ENCODE measurements at regions not wholly inside any gene's neighbourhood (a gene's known extent, or its start where the extent isn't known, plus 50 kb on each side); places are given as distances from the start of the nearest gene placed in this dataset.

- Mint-ChIP-seq H3K36me3 (ENCODE audit: insufficient read depth) (no peaks in the 10 kb centered on the region), H3K27me3 (peaks cover 28% of the 10 kb centered on the region), H3K4me3 (ENCODE audit: low read depth) (no peak overlapping the region), H3K4me1 (ENCODE audit: low read depth) (peaks cover 7% of the 10 kb centered on the region), H3K9me3 (ENCODE audit: low read depth) (no peaks in the 10 kb centered on the region), H3K27ac (no peak overlapping the region)
- DNase-seq (ENCODE audit: low spot score, unreplicated experiment), result no peak
- no peak for TF ChIP-seq CTCF (IDR thresholded peaks at IDR 0.05; ENCODE audit: unreplicated experiment)
Observed at GRCh38 chr22:27303718-27304117, 497.8 kb downstream of the MN1 start.

- Mint-ChIP-seq H3K9me3 (ENCODE audit: low read depth) (no peaks in the 10 kb centered on the region), H3K4me3 (ENCODE audit: low read depth) (no peak overlapping the region), H3K4me1 (ENCODE audit: low read depth) (no peaks in the 10 kb centered on the region), H3K36me3 (ENCODE audit: insufficient read depth) (no peaks in the 10 kb centered on the region), H3K27ac (no peak overlapping the region), H3K27me3 (peaks cover 21% of the 10 kb centered on the region)
- DNase-seq (ENCODE audit: low spot score, unreplicated experiment), result no peak
- TF ChIP-seq CTCF (IDR thresholded peaks at IDR 0.05; ENCODE audit: unreplicated experiment), result no peak
Observed at GRCh38 chr22:27306771-27307170, 494.8 kb downstream of the MN1 start.

GRCh38 chr22:27307545-27308247 is 493.9 kb downstream of the MN1 start:
- Mint-ChIP-seq H3K4me3 (ENCODE audit: low read depth) (no peak overlapping the region), H3K4me1 (ENCODE audit: low read depth) (no peaks in the 10 kb centered on the region), H3K9me3 (ENCODE audit: low read depth) (no peaks in the 10 kb centered on the region), H3K27me3 (peaks cover 21% of the 10 kb centered on the region), H3K27ac (no peak overlapping the region), H3K36me3 (ENCODE audit: insufficient read depth) (no peaks in the 10 kb centered on the region)
- no peak for DNase-seq (ENCODE audit: low spot score, unreplicated experiment)
- no peak for TF ChIP-seq CTCF (IDR thresholded peaks at IDR 0.05; ENCODE audit: unreplicated experiment)

GRCh38 chr22:27308513-27308912 is 493.0 kb downstream of the MN1 start:
- H3K4me3 Mint-ChIP-seq (ENCODE audit: low read depth), result no peak overlapping the region
- H3K27me3 Mint-ChIP-seq, result peaks cover 21% of the 10 kb centered on the region
- H3K36me3 Mint-ChIP-seq (ENCODE audit: insufficient read depth), result no peaks in the 10 kb centered on the region
- H3K4me1 Mint-ChIP-seq (ENCODE audit: low read depth), result no peaks in the 10 kb centered on the region
- H3K9me3 Mint-ChIP-seq (ENCODE audit: low read depth), result no peaks in the 10 kb centered on the region
- no peak for DNase-seq (ENCODE audit: low spot score, unreplicated experiment)
- no peak for TF ChIP-seq CTCF (IDR thresholded peaks at IDR 0.05; ENCODE audit: unreplicated experiment)
- no peak overlapping the region for H3K27ac Mint-ChIP-seq

GRCh38 chr22:27309697-27310096 is 491.9 kb downstream of the MN1 start:
- no peaks in the 10 kb centered on the region for H3K36me3 Mint-ChIP-seq (ENCODE audit: insufficient read depth)
- H3K27ac Mint-ChIP-seq, result no peak overlapping the region
- peaks cover 21% of the 10 kb centered on the region for H3K27me3 Mint-ChIP-seq
- peaks cover 2% of the 10 kb centered on the region for H3K4me1 Mint-ChIP-seq (ENCODE audit: low read depth)
- no peak for TF ChIP-seq CTCF (IDR thresholded peaks at IDR 0.05; ENCODE audit: unreplicated experiment)
- H3K4me3 Mint-ChIP-seq (ENCODE audit: low read depth), result no peak overlapping the region
- DNase-seq (ENCODE audit: low spot score, unreplicated experiment), result no peak
- no peaks in the 10 kb centered on the region for H3K9me3 Mint-ChIP-seq (ENCODE audit: low read depth)

Data from progenitor cell of endocrine pancreas (in vitro differentiated cells).